ENCODE measurements at regions not wholly inside any gene's neighbourhood (a gene's known extent, or its start where the extent isn't known, plus 50 kb on each side); places are given as distances from the start of the nearest gene placed in this dataset.

- Histone ChIP-seq H3K9ac (ENCODE audit: low read length) (no peak overlapping the region), H2AFZ (ENCODE audit: low read length) (no peak overlapping the region), H3K4me3 (ENCODE audit: low read depth, low read length, poor library complexity, severe bottlenecking) (no peak overlapping the region), H3K27ac (ENCODE audit: low read depth, low read length, poor library complexity, severe bottlenecking) (no peak overlapping the region), H3K9me2 (ENCODE audit: low read depth, low read length) (no peaks in the 10 kb centered on the region), H3K27me3 (ENCODE audit: insufficient read depth, low read length) (no peaks in the 10 kb centered on the region), H3K4me2 (ENCODE audit: low read length) (no peak overlapping the region), H3K79me2 (ENCODE audit: insufficient read depth, low read length) (no peaks in the 10 kb centered on the region), H3K4me1 (ENCODE audit: insufficient read depth, low read length, severe bottlenecking) (no peaks in the 10 kb centered on the region), H3K9me3 (ENCODE audit: low read length) (no peaks in the 10 kb centered on the region), H3K36me3 (ENCODE audit: insufficient read depth, low read length) (no peaks in the 10 kb centered on the region), H4K20me1 (ENCODE audit: insufficient read depth, low read length) (no peaks in the 10 kb centered on the region), H3F3A (ENCODE audit: insufficient read depth, low read length) (no peaks in the 10 kb centered on the region)
- no peak for TF ChIP-seq EZH2 (IDR thresholded peaks at IDR 0.05; ENCODE audit: borderline replicate concordance, low read length)
- no peak for TF ChIP-seq CTCF (IDR thresholded peaks at IDR 0.05; ENCODE audit: low read length)
Measured at GRCh38 chr4:38501698-38502097, 162.3 kb upstream of the KLF3 start.

GRCh38 chr4:38503689-38504395 is 160.2 kb upstream of the KLF3 start:
- no peaks in the 10 kb centered on the region for H4K20me1 ChIP-seq (ENCODE audit: insufficient read depth, low read length)
- no peak overlapping the region for H3K4me3 ChIP-seq (ENCODE audit: low read depth, low read length, poor library complexity, severe bottlenecking)
- TF ChIP-seq EZH2 (IDR thresholded peaks at IDR 0.05; ENCODE audit: borderline replicate concordance, low read length) (no peak), CTCF (IDR thresholded peaks at IDR 0.05; ENCODE audit: low read length) (no peak)
- no peak overlapping the region for H3K4me2 ChIP-seq (ENCODE audit: low read length)
- H3K36me3 ChIP-seq (ENCODE audit: insufficient read depth, low read length): no peaks in the 10 kb centered on the region
- H3K9ac ChIP-seq (ENCODE audit: low read length): no peak overlapping the region
- no peaks in the 10 kb centered on the region for H3K9me2 ChIP-seq (ENCODE audit: low read depth, low read length)
- H3K27me3 ChIP-seq (ENCODE audit: insufficient read depth, low read length): no peaks in the 10 kb centered on the region
- no peaks in the 10 kb centered on the region for H3F3A ChIP-seq (ENCODE audit: insufficient read depth, low read length)
- no peaks in the 10 kb centered on the region for H3K79me2 ChIP-seq (ENCODE audit: insufficient read depth, low read length)
- H3K4me1 ChIP-seq (ENCODE audit: insufficient read depth, low read length, severe bottlenecking): no peaks in the 10 kb centered on the region
- H2AFZ ChIP-seq (ENCODE audit: low read length): no peak overlapping the region
- H3K9me3 ChIP-seq (ENCODE audit: low read length): no peaks in the 10 kb centered on the region
- H3K27ac ChIP-seq (ENCODE audit: low read depth, low read length, poor library complexity, severe bottlenecking): no peak overlapping the region

GRCh38 chr4:38504396-38504715 is 159.6 kb upstream of the KLF3 start:
- Histone ChIP-seq H3K27ac (ENCODE audit: low read depth, low read length, poor library complexity, severe bottlenecking) (no peak overlapping the region), H4K20me1 (ENCODE audit: insufficient read depth, low read length) (no peaks in the 10 kb centered on the region), H3K36me3 (ENCODE audit: insufficient read depth, low read length) (no peaks in the 10 kb centered on the region), H3K9me2 (ENCODE audit: low read depth, low read length) (no peaks in the 10 kb centered on the region), H3K79me2 (ENCODE audit: insufficient read depth, low read length) (no peaks in the 10 kb centered on the region), H2AFZ (ENCODE audit: low read length) (no peak overlapping the region), H3K9me3 (ENCODE audit: low read length) (no peaks in the 10 kb centered on the region), H3K4me2 (ENCODE audit: low read length) (no peak overlapping the region), H3F3A (ENCODE audit: insufficient read depth, low read length) (no peaks in the 10 kb centered on the region), H3K9ac (ENCODE audit: low read length) (no peak overlapping the region), H3K4me1 (ENCODE audit: insufficient read depth, low read length, severe bottlenecking) (no peaks in the 10 kb centered on the region), H3K4me3 (ENCODE audit: low read depth, low read length, poor library complexity, severe bottlenecking) (no peak overlapping the region), H3K27me3 (ENCODE audit: insufficient read depth, low read length) (no peaks in the 10 kb centered on the region)
- TF ChIP-seq EZH2 (IDR thresholded peaks at IDR 0.05; ENCODE audit: borderline replicate concordance, low read length) (no peak), CTCF (IDR thresholded peaks at IDR 0.05; ENCODE audit: low read length) (no peak)

Measured in OCI-LY1 (cell line).